ENCODE measurements at regions not wholly inside any gene's neighbourhood (a gene's known extent, or its start where the extent isn't known, plus 50 kb on each side); places are given as distances from the start of the nearest gene placed in this dataset.

GRCh38 chr1:228990906-228991569 is 255.8 kb downstream of the RHOU start:
- no peaks in the 10 kb centered on the region for H3K36me3 ChIP-seq (ENCODE audit: low read depth)
- no peak for TF ChIP-seq CTCF (IDR thresholded peaks at IDR 0.05; ENCODE audit: poor library complexity, severe bottlenecking)
- H3K4me1 ChIP-seq (ENCODE audit: insufficient read depth, poor library complexity, severe bottlenecking), result no peaks in the 10 kb centered on the region
- ATAC-seq (ENCODE audit: low read depth) (no peak), DNase-seq (ENCODE audit: low spot score) (no peak)
- H3K4me3 ChIP-seq (ENCODE audit: severe bottlenecking), result no peak overlapping the region
- H3K9me3 ChIP-seq (ENCODE audit: severe bottlenecking), result no peaks in the 10 kb centered on the region
- H3K27ac ChIP-seq (ENCODE audit: poor library complexity, severe bottlenecking), result no peak overlapping the region
- no peaks in the 10 kb centered on the region for H3K27me3 ChIP-seq (ENCODE audit: insufficient read depth, poor library complexity, severe bottlenecking)

DNA sequence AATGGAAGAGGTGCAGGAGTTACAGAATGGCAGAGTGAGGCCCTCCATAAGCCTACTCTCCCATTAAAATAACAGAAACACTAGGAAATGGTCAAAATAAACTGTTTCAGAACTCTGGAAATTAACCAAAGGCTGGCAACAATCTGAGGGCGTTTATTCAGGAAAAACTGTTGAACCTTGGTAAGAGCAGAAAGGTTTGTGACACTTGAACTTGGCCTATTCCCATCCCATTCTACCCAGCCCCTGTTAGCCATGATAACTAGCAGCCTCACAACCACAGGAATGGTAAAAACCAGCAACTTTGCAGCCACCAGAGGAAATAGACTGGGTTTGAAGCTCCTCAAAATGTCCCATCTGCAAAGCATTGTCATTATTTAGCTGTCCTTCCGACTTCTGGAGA is 256.8 kb downstream of the RHOU start:
- H3K4me3 ChIP-seq (ENCODE audit: severe bottlenecking), result no peak overlapping the region
- DNase-seq (ENCODE audit: low spot score) (no peak), ATAC-seq (ENCODE audit: low read depth) (no peak)
- H3K36me3 ChIP-seq (ENCODE audit: low read depth), result no peaks in the 10 kb centered on the region
- no peaks in the 10 kb centered on the region for H3K9me3 ChIP-seq (ENCODE audit: severe bottlenecking)
- no peak for TF ChIP-seq CTCF (IDR thresholded peaks at IDR 0.05; ENCODE audit: poor library complexity, severe bottlenecking)
- H3K4me1 ChIP-seq (ENCODE audit: insufficient read depth, poor library complexity, severe bottlenecking), result no peaks in the 10 kb centered on the region
- H3K27ac ChIP-seq (ENCODE audit: poor library complexity, severe bottlenecking), result no peak overlapping the region
- H3K27me3 ChIP-seq (ENCODE audit: insufficient read depth, poor library complexity, severe bottlenecking), result no peaks in the 10 kb centered on the region

- DNase-seq (ENCODE audit: low spot score) (no peak), ATAC-seq (ENCODE audit: low read depth) (no peak)
- Histone ChIP-seq H3K36me3 (ENCODE audit: low read depth) (no peaks in the 10 kb centered on the region), H3K9me3 (ENCODE audit: severe bottlenecking) (no peaks in the 10 kb centered on the region), H3K4me3 (ENCODE audit: severe bottlenecking) (no peak overlapping the region), H3K27ac (ENCODE audit: poor library complexity, severe bottlenecking) (no peak overlapping the region), H3K27me3 (ENCODE audit: insufficient read depth, poor library complexity, severe bottlenecking) (no peaks in the 10 kb centered on the region), H3K4me1 (ENCODE audit: insufficient read depth, poor library complexity, severe bottlenecking) (no peaks in the 10 kb centered on the region)
- no peak for TF ChIP-seq CTCF (IDR thresholded peaks at IDR 0.05; ENCODE audit: poor library complexity, severe bottlenecking)
Observed at GRCh38 chr1:228992907-228993535, 257.7 kb downstream of the RHOU start.

DNA sequence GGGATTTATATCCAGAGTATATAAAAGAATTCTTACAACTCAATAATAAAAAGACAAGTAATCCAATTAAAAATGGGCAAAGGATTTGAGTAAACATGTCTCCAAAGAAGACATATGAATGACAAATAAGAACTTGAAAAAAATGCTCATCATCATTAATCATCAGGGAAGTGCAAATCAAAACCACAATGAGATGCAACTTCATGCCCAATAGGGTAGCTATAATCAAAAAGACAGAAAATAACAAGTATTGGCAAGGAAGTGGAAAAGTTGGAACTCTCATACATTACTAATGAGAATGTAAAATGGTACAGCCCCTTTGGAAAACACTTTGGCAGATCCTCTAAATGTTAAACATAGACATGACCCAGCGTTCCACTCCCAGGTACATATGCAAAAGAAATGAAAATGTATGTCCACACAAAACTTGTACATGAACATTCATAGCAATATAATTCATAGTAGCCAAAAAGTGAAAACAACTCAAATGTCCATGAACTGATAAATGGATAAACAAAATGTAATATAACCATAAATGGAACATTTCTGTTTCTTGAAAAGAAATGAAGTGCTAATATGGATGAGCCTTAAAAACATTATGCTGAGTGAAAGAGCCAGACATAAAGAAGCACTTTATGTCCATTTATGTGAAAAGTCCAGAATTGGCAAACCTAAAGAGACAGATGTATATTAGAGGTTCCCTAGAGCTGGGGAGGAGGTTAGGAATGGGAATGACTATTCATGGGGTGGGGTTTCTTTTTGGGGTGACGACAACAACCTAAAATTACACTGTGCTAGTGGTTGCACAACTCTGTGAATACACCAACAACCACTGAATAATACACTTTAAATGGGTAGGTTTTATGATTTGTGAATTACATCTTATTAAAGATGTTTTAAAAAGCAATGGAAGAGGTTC is 259.7 kb downstream of the RHOU start:
- Histone ChIP-seq H3K4me3 (ENCODE audit: severe bottlenecking) (no peak overlapping the region), H3K27me3 (ENCODE audit: insufficient read depth, poor library complexity, severe bottlenecking) (no peaks in the 10 kb centered on the region), H3K36me3 (ENCODE audit: low read depth) (no peaks in the 10 kb centered on the region), H3K4me1 (ENCODE audit: insufficient read depth, poor library complexity, severe bottlenecking) (no peaks in the 10 kb centered on the region), H3K9me3 (ENCODE audit: severe bottlenecking) (no peaks in the 10 kb centered on the region), H3K27ac (ENCODE audit: poor library complexity, severe bottlenecking) (no peak overlapping the region)
- TF ChIP-seq CTCF (IDR thresholded peaks at IDR 0.05; ENCODE audit: poor library complexity, severe bottlenecking), result no peak
- ATAC-seq (ENCODE audit: low read depth) (no peak), DNase-seq (ENCODE audit: low spot score) (no peak)

Data from RWPE2 (cell line).